H1 (cell line): ENCODE measurements at regions not wholly inside any gene's neighbourhood (a gene's known extent, or its start where the extent isn't known, plus 50 kb on each side); places are given as distances from the start of the nearest gene placed in this dataset.

Experiments used
- BRCA1 ChIP-seq: IDR thresholded peaks from 2 replicates; pipeline ENCODE4 v1.6.1; 2012; ENCODE audit warnings: low read depth, low read length, improper control_type of control experiment
- CTBP2 ChIP-seq: IDR thresholded peaks from 2 replicates; pipeline ENCODE4 v1.7.0; 2011; ENCODE audit warnings: borderline replicate concordance, mild to moderate bottlenecking, moderate library complexity, mixed read lengths, low read length; ENCODE audit not compliant: insufficient read depth, insufficient read length
- EZH2 ChIP-seq: fragments of 200-600 bp; sonication (generic); IDR thresholded peaks from 2 replicates; pipeline ENCODE4 v1.7.1; 2012; ENCODE audit warnings: low read depth, mild to moderate bottlenecking, moderate library complexity, low read length, inconsistent platforms; ENCODE audit not compliant: severe bottlenecking
- FOSL1 ChIP-seq: IDR thresholded peaks from 2 replicates; pipeline ENCODE4 v1.6.1; 2011; ENCODE audit warnings: mild to moderate bottlenecking, low read depth, low read length, moderate library complexity; ENCODE audit not compliant: insufficient read depth
- KDM5A ChIP-seq: fragments of 200-600 bp; IDR thresholded peaks from 2 replicates; pipeline ENCODE4 v1.7.1; 2012; ENCODE audit warnings: mild to moderate bottlenecking, low read length, inconsistent platforms, mixed read lengths
- POLR2AphosphoS5 ChIP-seq: IDR thresholded peaks from 2 replicates; pipeline ENCODE4 v1.6.1; 2011; ENCODE audit warnings: low read depth, low read length
- POU5F1 ChIP-seq: IDR thresholded peaks from 2 replicates; pipeline ENCODE4 v1.6.1; 2011; ENCODE audit warnings: low read depth, mild to moderate bottlenecking, low read length, moderate library complexity
- TAF7 ChIP-seq: optimal IDR thresholded peaks from 2 replicates; pipeline ENCODE3; 2011; ENCODE audit warnings: low read depth, mild to moderate bottlenecking, inconsistent platforms, low read length, moderate library complexity, borderline replicate concordance
- YY1 ChIP-seq: IDR thresholded peaks from 2 replicates; pipeline ENCODE4 v1.6.1; 2011; ENCODE audit warnings: low read depth, mild to moderate bottlenecking, low read length
- ZNF274 ChIP-seq: IDR thresholded peaks from 2 replicates; pipeline ENCODE4 v1.7.0; 2012; ENCODE audit warnings: low read length, borderline replicate concordance; ENCODE audit errors: extremely low read depth
- TF ChIP-seq, protein P1 (sequence below): fragments of 300-600 bp; sonication (generic); IDR thresholded peaks from 2 replicates; pipeline ENCODE4 v1.7.1; 2012; ENCODE audit warnings: low read length, moderate library complexity, mild to moderate bottlenecking, inconsistent platforms; ENCODE audit not compliant: insufficient replicate concordance

DNA sequence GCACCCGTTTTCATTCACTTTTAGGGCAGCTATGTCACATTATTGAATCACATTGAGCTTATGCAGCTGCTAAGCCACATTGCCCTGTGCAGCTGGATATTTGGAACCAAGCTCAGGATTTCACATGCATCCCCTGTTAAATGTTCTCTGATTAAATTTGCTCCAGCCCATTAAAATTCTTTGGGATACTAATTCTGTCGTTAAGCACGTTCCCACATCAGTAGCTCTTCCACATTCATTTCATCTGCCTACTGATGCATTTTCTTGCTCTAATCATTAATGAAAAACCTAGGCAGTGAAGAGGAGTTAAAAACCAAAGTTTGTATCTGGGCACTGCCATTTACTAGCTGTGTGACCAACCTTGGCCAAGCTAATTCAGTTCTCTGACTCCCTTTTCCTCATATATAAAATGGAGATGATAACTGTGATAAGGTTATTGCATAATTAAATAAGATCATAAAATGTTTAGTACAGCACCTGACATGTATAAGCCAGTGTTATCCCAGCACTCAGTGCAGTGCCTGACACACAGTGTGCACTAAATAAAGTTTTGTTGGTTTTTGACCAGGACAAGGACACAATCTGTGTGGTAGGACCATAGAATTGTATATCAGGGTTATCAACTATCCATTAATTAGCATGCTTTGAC is 222.2 kb upstream of the ATP11B start (continued):
- TF ChIP-seq, protein P1, sequence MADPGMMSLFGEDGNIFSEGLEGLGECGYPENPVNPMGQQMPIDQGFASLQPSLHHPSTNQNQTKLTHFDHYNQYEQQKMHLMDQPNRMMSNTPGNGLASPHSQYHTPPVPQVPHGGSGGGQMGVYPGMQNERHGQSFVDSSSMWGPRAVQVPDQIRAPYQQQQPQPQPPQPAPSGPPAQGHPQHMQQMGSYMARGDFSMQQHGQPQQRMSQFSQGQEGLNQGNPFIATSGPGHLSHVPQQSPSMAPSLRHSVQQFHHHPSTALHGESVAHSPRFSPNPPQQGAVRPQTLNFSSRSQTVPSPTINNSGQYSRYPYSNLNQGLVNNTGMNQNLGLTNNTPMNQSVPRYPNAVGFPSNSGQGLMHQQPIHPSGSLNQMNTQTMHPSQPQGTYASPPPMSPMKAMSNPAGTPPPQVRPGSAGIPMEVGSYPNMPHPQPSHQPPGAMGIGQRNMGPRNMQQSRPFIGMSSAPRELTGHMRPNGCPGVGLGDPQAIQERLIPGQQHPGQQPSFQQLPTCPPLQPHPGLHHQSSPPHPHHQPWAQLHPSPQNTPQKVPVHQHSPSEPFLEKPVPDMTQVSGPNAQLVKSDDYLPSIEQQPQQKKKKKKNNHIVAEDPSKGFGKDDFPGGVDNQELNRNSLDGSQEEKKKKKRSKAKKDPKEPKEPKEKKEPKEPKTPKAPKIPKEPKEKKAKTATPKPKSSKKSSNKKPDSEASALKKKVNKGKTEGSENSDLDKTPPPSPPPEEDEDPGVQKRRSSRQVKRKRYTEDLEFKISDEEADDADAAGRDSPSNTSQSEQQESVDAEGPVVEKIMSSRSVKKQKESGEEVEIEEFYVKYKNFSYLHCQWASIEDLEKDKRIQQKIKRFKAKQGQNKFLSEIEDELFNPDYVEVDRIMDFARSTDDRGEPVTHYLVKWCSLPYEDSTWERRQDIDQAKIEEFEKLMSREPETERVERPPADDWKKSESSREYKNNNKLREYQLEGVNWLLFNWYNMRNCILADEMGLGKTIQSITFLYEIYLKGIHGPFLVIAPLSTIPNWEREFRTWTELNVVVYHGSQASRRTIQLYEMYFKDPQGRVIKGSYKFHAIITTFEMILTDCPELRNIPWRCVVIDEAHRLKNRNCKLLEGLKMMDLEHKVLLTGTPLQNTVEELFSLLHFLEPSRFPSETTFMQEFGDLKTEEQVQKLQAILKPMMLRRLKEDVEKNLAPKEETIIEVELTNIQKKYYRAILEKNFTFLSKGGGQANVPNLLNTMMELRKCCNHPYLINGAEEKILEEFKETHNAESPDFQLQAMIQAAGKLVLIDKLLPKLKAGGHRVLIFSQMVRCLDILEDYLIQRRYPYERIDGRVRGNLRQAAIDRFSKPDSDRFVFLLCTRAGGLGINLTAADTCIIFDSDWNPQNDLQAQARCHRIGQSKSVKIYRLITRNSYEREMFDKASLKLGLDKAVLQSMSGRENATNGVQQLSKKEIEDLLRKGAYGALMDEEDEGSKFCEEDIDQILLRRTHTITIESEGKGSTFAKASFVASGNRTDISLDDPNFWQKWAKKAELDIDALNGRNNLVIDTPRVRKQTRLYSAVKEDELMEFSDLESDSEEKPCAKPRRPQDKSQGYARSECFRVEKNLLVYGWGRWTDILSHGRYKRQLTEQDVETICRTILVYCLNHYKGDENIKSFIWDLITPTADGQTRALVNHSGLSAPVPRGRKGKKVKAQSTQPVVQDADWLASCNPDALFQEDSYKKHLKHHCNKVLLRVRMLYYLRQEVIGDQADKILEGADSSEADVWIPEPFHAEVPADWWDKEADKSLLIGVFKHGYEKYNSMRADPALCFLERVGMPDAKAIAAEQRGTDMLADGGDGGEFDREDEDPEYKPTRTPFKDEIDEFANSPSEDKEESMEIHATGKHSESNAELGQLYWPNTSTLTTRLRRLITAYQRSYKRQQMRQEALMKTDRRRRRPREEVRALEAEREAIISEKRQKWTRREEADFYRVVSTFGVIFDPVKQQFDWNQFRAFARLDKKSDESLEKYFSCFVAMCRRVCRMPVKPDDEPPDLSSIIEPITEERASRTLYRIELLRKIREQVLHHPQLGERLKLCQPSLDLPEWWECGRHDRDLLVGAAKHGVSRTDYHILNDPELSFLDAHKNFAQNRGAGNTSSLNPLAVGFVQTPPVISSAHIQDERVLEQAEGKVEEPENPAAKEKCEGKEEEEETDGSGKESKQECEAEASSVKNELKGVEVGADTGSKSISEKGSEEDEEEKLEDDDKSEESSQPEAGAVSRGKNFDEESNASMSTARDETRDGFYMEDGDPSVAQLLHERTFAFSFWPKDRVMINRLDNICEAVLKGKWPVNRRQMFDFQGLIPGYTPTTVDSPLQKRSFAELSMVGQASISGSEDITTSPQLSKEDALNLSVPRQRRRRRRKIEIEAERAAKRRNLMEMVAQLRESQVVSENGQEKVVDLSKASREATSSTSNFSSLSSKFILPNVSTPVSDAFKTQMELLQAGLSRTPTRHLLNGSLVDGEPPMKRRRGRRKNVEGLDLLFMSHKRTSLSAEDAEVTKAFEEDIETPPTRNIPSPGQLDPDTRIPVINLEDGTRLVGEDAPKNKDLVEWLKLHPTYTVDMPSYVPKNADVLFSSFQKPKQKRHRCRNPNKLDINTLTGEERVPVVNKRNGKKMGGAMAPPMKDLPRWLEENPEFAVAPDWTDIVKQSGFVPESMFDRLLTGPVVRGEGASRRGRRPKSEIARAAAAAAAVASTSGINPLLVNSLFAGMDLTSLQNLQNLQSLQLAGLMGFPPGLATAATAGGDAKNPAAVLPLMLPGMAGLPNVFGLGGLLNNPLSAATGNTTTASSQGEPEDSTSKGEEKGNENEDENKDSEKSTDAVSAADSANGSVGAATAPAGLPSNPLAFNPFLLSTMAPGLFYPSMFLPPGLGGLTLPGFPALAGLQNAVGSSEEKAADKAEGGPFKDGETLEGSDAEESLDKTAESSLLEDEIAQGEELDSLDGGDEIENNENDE, result no peak
- TF ChIP-seq TAF7 (no peak), FOSL1 (no peak), CTBP2 (no peak), POU5F1 (no peak), EZH2 (no peak), BRCA1 (no peak), YY1 (no peak), POLR2AphosphoS5 (no peak), ZNF274 (no peak), KDM5A (no peak)
